Endothelial cell (in vitro differentiated cells): ENCODE measurements at regions not wholly inside any gene's neighbourhood (a gene's known extent, or its start where the extent isn't known, plus 50 kb on each side); places are given as distances from the start of the nearest gene placed in this dataset.

ENCODE experiments used
- DNase-seq: peaks from one replicate; pipeline ENCODE4 v3.0.0; 2021; ENCODE audit warnings: low spot score
- H3K27ac Mint-ChIP-seq: one replicate; pipeline ENCODE4 v1.8.0; 2021; ENCODE audit warnings: mixed read lengths, inconsistent platforms; ENCODE audit not compliant: unreplicated experiment
- H3K27me3 Mint-ChIP-seq: one replicate; pipeline ENCODE4 v1.8.0; 2021; ENCODE audit warnings: mild to moderate bottlenecking, moderate library complexity, mixed read lengths, inconsistent platforms; ENCODE audit not compliant: unreplicated experiment
- H3K36me3 Mint-ChIP-seq: one replicate; pipeline ENCODE4 v1.8.0; 2021; ENCODE audit warnings: mild to moderate bottlenecking, low read depth, mixed read lengths, inconsistent platforms; ENCODE audit not compliant: unreplicated experiment
- H3K4me1 Mint-ChIP-seq: one replicate; pipeline ENCODE4 v1.8.0; 2021; ENCODE audit warnings: mild to moderate bottlenecking, mixed read lengths, inconsistent platforms; ENCODE audit not compliant: unreplicated experiment
- H3K4me3 Mint-ChIP-seq: one replicate; pipeline ENCODE4 v1.8.0; 2021; ENCODE audit warnings: mild to moderate bottlenecking, mixed read lengths, inconsistent platforms; ENCODE audit not compliant: unreplicated experiment
- H3K9me3 Mint-ChIP-seq: one replicate; pipeline ENCODE4 v1.8.0; 2021; ENCODE audit warnings: mixed read lengths, inconsistent platforms; ENCODE audit not compliant: unreplicated experiment
- TF ChIP-seq, protein P1 (sequence below): fragments of 200-600 bp; sonication (generic); IDR thresholded peaks from one replicate; pipeline ENCODE4 v1.5.0; 2021; ENCODE audit warnings: antibody characterized with exemption; ENCODE audit not compliant: unreplicated experiment

GRCh38 chr7:108627476-108628051 is 57.9 kb downstream of the DNAJB9 start:
- H3K36me3 Mint-ChIP-seq, result no peaks in the 10 kb centered on the region
- no peak overlapping the region for H3K4me3 Mint-ChIP-seq
- no peaks in the 10 kb centered on the region for H3K9me3 Mint-ChIP-seq
- TF ChIP-seq, protein P1, sequence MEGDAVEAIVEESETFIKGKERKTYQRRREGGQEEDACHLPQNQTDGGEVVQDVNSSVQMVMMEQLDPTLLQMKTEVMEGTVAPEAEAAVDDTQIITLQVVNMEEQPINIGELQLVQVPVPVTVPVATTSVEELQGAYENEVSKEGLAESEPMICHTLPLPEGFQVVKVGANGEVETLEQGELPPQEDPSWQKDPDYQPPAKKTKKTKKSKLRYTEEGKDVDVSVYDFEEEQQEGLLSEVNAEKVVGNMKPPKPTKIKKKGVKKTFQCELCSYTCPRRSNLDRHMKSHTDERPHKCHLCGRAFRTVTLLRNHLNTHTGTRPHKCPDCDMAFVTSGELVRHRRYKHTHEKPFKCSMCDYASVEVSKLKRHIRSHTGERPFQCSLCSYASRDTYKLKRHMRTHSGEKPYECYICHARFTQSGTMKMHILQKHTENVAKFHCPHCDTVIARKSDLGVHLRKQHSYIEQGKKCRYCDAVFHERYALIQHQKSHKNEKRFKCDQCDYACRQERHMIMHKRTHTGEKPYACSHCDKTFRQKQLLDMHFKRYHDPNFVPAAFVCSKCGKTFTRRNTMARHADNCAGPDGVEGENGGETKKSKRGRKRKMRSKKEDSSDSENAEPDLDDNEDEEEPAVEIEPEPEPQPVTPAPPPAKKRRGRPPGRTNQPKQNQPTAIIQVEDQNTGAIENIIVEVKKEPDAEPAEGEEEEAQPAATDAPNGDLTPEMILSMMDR, result no peak
- H3K4me1 Mint-ChIP-seq, result peaks cover 18% of the 10 kb centered on the region
- H3K27ac Mint-ChIP-seq, result no peak overlapping the region
- peaks cover 3% of the 10 kb centered on the region for H3K27me3 Mint-ChIP-seq
- no peak for DNase-seq

DNA sequence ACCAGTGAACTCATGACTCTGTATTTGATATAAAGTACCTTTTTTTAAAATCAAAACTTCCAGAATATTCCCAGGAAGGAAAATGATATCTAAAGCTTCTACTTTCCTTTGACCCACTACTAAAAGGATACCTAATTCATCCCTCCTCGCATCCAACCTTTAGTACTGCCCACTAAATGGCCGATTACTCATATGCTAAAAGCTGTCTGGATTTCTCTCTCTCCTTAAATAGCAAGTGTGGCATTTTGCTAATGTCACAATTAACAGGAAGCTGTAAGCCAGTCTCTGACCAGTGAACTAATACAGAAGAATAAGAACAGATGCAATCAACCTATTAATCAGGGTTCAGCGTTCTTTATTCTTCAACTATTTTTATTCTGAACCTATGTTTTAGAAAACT is 59.0 kb downstream of the DNAJB9 start:
- no peak for DNase-seq
- H3K36me3 Mint-ChIP-seq, result no peaks in the 10 kb centered on the region
- no peak overlapping the region for H3K27ac Mint-ChIP-seq
- H3K4me3 Mint-ChIP-seq, result no peak overlapping the region
- H3K9me3 Mint-ChIP-seq, result no peaks in the 10 kb centered on the region
- TF ChIP-seq, protein P1, result no peak
- H3K4me1 Mint-ChIP-seq, result peaks cover 26% of the 10 kb centered on the region
- peaks cover 6% of the 10 kb centered on the region for H3K27me3 Mint-ChIP-seq

- H3K4me3 Mint-ChIP-seq, result no peak overlapping the region
- peaks cover 26% of the 10 kb centered on the region for H3K4me1 Mint-ChIP-seq
- H3K27ac Mint-ChIP-seq, result no peak overlapping the region
- no peak for DNase-seq
- H3K36me3 Mint-ChIP-seq, result no peaks in the 10 kb centered on the region
- TF ChIP-seq, protein P1, result no peak
- no peaks in the 10 kb centered on the region for H3K9me3 Mint-ChIP-seq
- H3K27me3 Mint-ChIP-seq, result peaks cover 6% of the 10 kb centered on the region
Observed at GRCh38 chr7:108629651-108630400, 60.2 kb downstream of the DNAJB9 start.

DNA sequence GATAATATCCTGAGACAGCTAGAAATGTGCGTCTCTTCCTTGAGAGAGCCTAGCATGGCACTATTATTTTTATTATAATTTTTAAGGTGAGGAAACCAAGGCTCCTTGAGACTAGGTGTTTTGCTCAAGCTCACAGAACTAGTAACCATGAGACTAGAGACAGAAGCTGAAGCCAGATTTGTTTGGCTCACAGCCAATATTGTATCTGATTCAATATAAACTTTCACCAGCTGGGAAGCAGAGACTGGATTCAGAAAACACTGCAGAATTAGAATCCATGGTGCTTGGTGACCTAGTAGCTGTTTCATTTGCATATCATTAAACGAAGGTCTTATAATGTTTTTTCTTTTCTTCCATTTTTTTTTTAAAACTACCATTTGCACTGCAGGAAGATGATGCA is 64.4 kb downstream of the DNAJB9 start:
- H3K36me3 Mint-ChIP-seq, result no peaks in the 10 kb centered on the region
- peaks cover 4% of the 10 kb centered on the region for H3K27me3 Mint-ChIP-seq
- TF ChIP-seq, protein P1, result no peak
- no peak overlapping the region for H3K27ac Mint-ChIP-seq
- H3K4me1 Mint-ChIP-seq, result peaks cover 26% of the 10 kb centered on the region
- no peaks in the 10 kb centered on the region for H3K9me3 Mint-ChIP-seq
- no peak overlapping the region for H3K4me3 Mint-ChIP-seq
- DNase-seq, result no peak

- no peak for DNase-seq
- peaks cover 3% of the 10 kb centered on the region for H3K27me3 Mint-ChIP-seq
- no peaks in the 10 kb centered on the region for H3K36me3 Mint-ChIP-seq
- H3K9me3 Mint-ChIP-seq, result no peaks in the 10 kb centered on the region
- H3K4me1 Mint-ChIP-seq, result peaks cover 26% of the 10 kb centered on the region
- no peak overlapping the region for H3K27ac Mint-ChIP-seq
- TF ChIP-seq, protein P1, result no peak
- no peak overlapping the region for H3K4me3 Mint-ChIP-seq
Observed at GRCh38 chr7:108634535-108634934, 64.9 kb downstream of the DNAJB9 start.
